ENCODE measurements at regions not wholly inside any gene's neighbourhood (a gene's known extent, or its start where the extent isn't known, plus 50 kb on each side); places are given as distances from the start of the nearest gene placed in this dataset.

GRCh38 chr4:24015782-24016181, 125.9 kb upstream of the PPARGC1A start:
- TF ChIP-seq, protein P1, sequence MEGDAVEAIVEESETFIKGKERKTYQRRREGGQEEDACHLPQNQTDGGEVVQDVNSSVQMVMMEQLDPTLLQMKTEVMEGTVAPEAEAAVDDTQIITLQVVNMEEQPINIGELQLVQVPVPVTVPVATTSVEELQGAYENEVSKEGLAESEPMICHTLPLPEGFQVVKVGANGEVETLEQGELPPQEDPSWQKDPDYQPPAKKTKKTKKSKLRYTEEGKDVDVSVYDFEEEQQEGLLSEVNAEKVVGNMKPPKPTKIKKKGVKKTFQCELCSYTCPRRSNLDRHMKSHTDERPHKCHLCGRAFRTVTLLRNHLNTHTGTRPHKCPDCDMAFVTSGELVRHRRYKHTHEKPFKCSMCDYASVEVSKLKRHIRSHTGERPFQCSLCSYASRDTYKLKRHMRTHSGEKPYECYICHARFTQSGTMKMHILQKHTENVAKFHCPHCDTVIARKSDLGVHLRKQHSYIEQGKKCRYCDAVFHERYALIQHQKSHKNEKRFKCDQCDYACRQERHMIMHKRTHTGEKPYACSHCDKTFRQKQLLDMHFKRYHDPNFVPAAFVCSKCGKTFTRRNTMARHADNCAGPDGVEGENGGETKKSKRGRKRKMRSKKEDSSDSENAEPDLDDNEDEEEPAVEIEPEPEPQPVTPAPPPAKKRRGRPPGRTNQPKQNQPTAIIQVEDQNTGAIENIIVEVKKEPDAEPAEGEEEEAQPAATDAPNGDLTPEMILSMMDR (IDR thresholded peaks at IDR 0.05; ENCODE audit: low read length): no peak
- no peak for TF ChIP-seq EZH2 (IDR thresholded peaks at IDR 0.05; ENCODE audit: borderline replicate concordance, low read length)

Measured in OCI-LY1 (cell line).